ENCODE measurements at regions not wholly inside any gene's neighbourhood (a gene's known extent, or its start where the extent isn't known, plus 50 kb on each side); places are given as distances from the start of the nearest gene placed in this dataset.

- TF ChIP-seq CTCF (IDR thresholded peaks at IDR 0.05) (no peak), POLR2A (IDR thresholded peaks at IDR 0.05) (no peak), POLR2AphosphoS5 (IDR thresholded peaks at IDR 0.05) (no peak)
Observed at GRCh38 chr1:5622412-5622811, 369.8 kb downstream of the NPHP4 start.
